ENCODE measurements at regions not wholly inside any gene's neighbourhood (a gene's known extent, or its start where the extent isn't known, plus 50 kb on each side); places are given as distances from the start of the nearest gene placed in this dataset.
"Not testable (repeated sequence)": the region's sequence is repeated elsewhere in the genome, so short reads cannot be mapped to it uniquely, and the experiment has no call there.

DNA sequence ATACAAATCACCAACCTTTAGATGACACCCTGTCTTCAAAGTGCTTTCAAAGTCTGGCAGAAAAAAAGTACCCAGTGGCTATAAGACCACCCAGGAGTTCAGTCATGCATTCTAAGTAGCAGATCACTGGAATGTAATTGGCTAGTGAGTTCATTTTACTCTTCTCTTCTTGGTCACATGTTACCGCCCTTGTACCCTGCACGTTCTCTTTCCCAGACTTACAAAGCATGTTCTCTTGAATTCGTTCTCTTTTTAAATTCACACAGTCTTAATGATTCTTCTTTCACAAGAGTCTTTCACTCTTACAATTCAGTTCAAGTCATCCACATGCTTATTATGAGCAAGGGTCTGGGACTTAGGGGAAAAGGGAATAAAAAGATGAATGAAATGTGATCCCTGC is 89.4 kb upstream of the TRIM77 start:
- not testable (repeated sequence) for TF ChIP-seq CTCF (IDR thresholded peaks at IDR 0.05; ENCODE audit: low read depth, low read length); EZH2phosphoT487 (IDR thresholded peaks at IDR 0.05; ENCODE audit: low read depth)
